Gastrocnemius medialis (tissue), 4 donors: ENCODE measurements at regions not wholly inside any gene's neighbourhood (a gene's known extent, or its start where the extent isn't known, plus 50 kb on each side); places are given as distances from the start of the nearest gene placed in this dataset.
"Not testable (repeated sequence)": the region's sequence is repeated elsewhere in the genome, so short reads cannot be mapped to it uniquely, and the experiment has no call there.

Experiments used
- ATAC-seq, 2 donors: fragments of 150-250 bp; one replicate each; pipeline ENCODE4 v1.9.1; 2016
- DNase-seq, 2 donors: peaks; one replicate each; pipeline ENCODE4 v3.0.0-alpha.2; 2019
- H3K27ac ChIP-seq, 4 donors: fragments of 200-600 bp; sonication (generic); 1 replicate in 1 of 4; 2 replicates in 3 of 4; pipeline ENCODE4 v1.5.1; 2016 to 2018; ENCODE audit warnings: mild to moderate bottlenecking in 2 of 4, moderate library complexity in 1 of 4
- H3K27me3 ChIP-seq, 3 donors: fragments of 200-600 bp; sonication (generic) in 2 of 3; 1 replicate in 1 of 3; 2 replicates in 2 of 3; pipeline versions ENCODE4 v1.5.1 to v1.6.0; 2016 to 2019; ENCODE audit warnings: mild to moderate bottlenecking in 1 of 3, moderate library complexity in 1 of 3
- H3K36me3 ChIP-seq, 2 donors: fragments of 200-600 bp; sonication (generic) in 1 of 2; one replicate each; pipeline ENCODE4 v1.5.1; 2017 to 2018
- H3K4me1 ChIP-seq, 2 donors: fragments of 200-600 bp; sonication (generic) in 1 of 2; one replicate each; pipeline ENCODE4 v1.5.1; 2016 to 2017; ENCODE audit warnings: mild to moderate bottlenecking in 2 of 2
- H3K4me3 ChIP-seq, 4 donors: fragments of 200-600 bp; sonication (generic) in 3 of 4; 1 replicate in 1 of 4; 2 replicates in 3 of 4; pipeline ENCODE4 v1.5.1; 2016 to 2019; ENCODE audit warnings: mild to moderate bottlenecking in 2 of 4
- H3K9me3 ChIP-seq, 3 donors: fragments of 200-600 bp; sonication (generic) in 2 of 3; 1 replicate in 1 of 3; 2 replicates in 2 of 3; pipeline ENCODE4 v1.5.1; 2016 to 2019
- CTCF ChIP-seq, 5 experiments: fragments of 450-650 bp in 3 of 5; fragments of 200-600 bp in 2 of 5; sonication (generic) in 2 of 5; IDR thresholded peaks in 4 of 5; conservative IDR thresholded peaks in 1 of 5; 1 replicate in 4 of 5; 2 replicates in 1 of 5; pipeline ENCODE4 v1.5.1; 2016 to 2019; ENCODE audit warnings: antibody characterized with exemption in 5 of 5, mild to moderate bottlenecking in 3 of 5, moderate library complexity in 3 of 5
- POLR2A ChIP-seq, 2 donors: fragments of 450-650 bp; IDR thresholded peaks; one replicate each; pipeline ENCODE4 v1.6.1; 2017; ENCODE audit warnings: antibody characterized with exemption in 2 of 2, mild to moderate bottlenecking in 2 of 2, moderate library complexity in 2 of 2
- in situ Hi-C, 4 donors: fragments of 200-750 bp; cut with MboI; loops; one replicate each; pipeline versions ENCODE4 v1.15.0 to v1.8.0; 2017; ENCODE audit warnings: low sequenced_read_pairs in 4 of 4
- intact Hi-C: fragments of 100-400 bp; cut with DNase I; formaldehyde crosslinking; loops from one replicate; pipeline ENCODE4 v1.15.1; 2023; ENCODE audit warnings: low total_unique reads

- Histone ChIP-seq H3K36me3 (no peaks in the 10 kb centered on the region), H3K9me3 (no peaks in the 10 kb centered on the region), H3K27me3 (no peaks in the 10 kb centered on the region), H3K4me3 (no peak overlapping the region), H3K27ac (peak overlapping the region; percentile 7 to 62 (median 59)), H3K4me1 (peaks cover 29 to 38% of the 10 kb centered on the region in 2 donors)
- TF ChIP-seq POLR2A (IDR thresholded peaks at IDR 0.05) (no peak), CTCF (IDR thresholded peaks at IDR 0.05 in 4 of 5, conservative IDR thresholded peaks at IDR 0.05 in 1 of 5) (no peak)
- intact Hi-C loops = loop anchor here (10.0 kb wide), 1 partner anchor 61 kb away; no protein-coding TSS in a partner anchor
- in situ Hi-C loops = loop anchor here (5.0 kb wide), 2 partner anchors 143 to 148 kb away; no protein-coding TSS in a partner anchor
- DNase-seq (peak in 1 of 2 donors; percentile 41), ATAC-seq (peak in 1 of 2 donors; percentile 40)
Observed at GRCh38 chr2:105515581-105516415, 116.9 kb upstream of the FHL2 start.

GRCh38 chr2:105514576-105514975 lies 115.7 kb upstream of the FHL2 start:
- no peak for DNase-seq
- peak in 1 of 2 donors; percentile 46 for ATAC-seq
- Histone ChIP-seq H3K4me3 (no peak overlapping the region), H3K27me3 (no peaks in the 10 kb centered on the region), H3K27ac (peak overlapping the region; percentile 7 to 62 (median 59)), H3K9me3 (no peaks in the 10 kb centered on the region), H3K4me1 (peaks cover 30 to 39% of the 10 kb centered on the region in 2 donors), H3K36me3 (no peaks in the 10 kb centered on the region)
- TF ChIP-seq POLR2A (IDR thresholded peaks at IDR 0.05) (no peak), CTCF (IDR thresholded peaks at IDR 0.05 in 4 of 5, conservative IDR thresholded peaks at IDR 0.05 in 1 of 5) (no peak)
- in situ Hi-C loops (no loop called here), intact Hi-C loops (loop anchor here (10.0 kb wide), 1 partner anchor 60 kb away; no protein-coding TSS in a partner anchor)

DNA sequence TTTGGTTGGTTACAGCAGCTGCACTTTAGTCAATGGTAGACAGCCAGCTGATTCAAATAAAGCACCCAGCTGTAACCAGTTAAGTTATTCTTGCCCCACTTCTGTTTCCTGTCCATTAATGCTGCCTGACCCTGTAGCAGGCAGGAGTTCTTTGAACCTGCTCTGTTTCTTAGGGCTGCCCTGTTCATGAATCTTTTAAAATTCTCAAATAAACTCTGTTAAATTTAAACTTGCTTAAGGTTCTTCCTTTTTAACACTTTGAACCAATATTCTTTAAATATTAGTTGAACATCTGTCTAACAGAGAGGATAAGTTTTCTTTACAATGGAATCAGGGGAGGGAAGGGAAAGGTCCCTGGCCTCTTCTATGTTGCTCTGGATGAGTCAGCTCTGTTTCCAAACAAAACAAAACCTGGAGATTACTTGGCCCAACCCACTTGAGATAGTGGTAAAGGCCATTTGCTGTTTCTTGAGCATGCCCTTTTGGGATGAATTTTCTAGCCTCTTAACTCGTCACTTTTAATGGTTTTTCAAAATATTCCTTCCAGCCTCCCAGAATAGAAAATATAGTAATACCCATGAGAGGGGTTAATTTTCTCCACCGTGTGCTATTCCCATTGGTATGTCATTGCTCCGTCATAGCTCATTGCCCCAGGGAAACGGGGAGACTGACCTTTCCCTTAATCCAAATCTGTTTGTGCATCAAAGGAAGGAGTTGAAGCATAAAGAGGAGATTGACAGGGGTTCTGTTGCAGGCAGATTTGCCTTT lies 112.1 kb upstream of the FHL2 start:
- intact Hi-C loops = loop anchor here (10.0 kb wide), 1 partner anchor 56 kb away; no protein-coding TSS in a partner anchor
- H3K27me3 ChIP-seq = no peaks in the 10 kb centered on the region
- H3K9me3 ChIP-seq = no peaks in the 10 kb centered on the region
- in situ Hi-C loops = no loop called here
- H3K27ac ChIP-seq = peak overlapping the region; percentile 46 to 60 (median 54)
- ATAC-seq (peak; percentile 35 to 76), DNase-seq (no peak)
- no peaks in the 10 kb centered on the region for H3K36me3 ChIP-seq
- TF ChIP-seq POLR2A (IDR thresholded peaks at IDR 0.05) (no peak), CTCF (IDR thresholded peaks at IDR 0.05 in 4 of 5, conservative IDR thresholded peaks at IDR 0.05 in 1 of 5) (no peak)
- peaks cover 18 to 19% of the 10 kb centered on the region in 2 donors for H3K4me1 ChIP-seq
- no peak overlapping the region for H3K4me3 ChIP-seq

DNA sequence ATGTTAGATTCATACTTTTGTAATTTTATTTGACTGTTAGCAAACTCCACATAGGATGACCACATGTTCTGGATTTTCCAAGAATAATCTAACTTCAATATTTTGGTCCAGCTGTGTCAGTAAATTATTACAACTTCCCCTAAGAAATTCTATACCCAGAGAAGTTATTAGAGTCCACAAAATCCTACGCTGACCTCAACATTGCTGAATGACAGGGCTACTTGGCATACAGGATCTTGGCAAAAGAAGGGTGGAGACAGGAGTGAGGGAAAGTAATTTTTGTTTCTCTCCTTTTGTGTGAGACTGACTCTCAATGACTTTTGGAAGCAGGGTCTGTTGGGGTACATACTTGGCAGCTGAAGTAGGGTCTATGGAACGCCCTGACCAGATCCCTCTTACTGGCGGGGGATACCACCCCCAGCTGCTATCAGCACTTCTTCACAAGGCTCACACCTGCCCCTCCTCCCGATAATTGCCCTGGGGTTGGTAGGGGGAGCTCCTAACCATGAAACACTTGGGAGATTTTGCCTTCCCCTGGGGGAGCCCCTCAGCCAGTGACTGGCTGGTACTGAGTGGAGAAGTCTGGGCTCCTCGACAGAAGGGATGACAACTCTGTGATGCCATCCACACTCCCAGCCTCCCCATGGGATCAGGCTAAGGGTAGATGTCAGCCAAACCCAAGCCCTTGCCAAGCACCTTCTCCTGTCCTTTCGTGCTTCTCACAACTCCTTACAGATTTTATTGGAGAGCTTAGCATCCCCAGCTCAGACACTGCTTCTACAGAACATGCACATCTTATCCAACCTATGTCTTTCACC lies 110.6 kb upstream of the FHL2 start:
- ATAC-seq (no peak), DNase-seq (no peak)
- Histone ChIP-seq H3K4me1 (peaks cover 9 to 19% of the 10 kb centered on the region in 2 donors), H3K4me3 (no peak overlapping the region), H3K27me3 (no peaks in the 10 kb centered on the region), H3K36me3 (no peaks in the 10 kb centered on the region), H3K9me3 (no peaks in the 10 kb centered on the region), H3K27ac (peak overlapping the region in 3 of 4 donors; percentile 26 to 38 (median 36))
- TF ChIP-seq POLR2A (IDR thresholded peaks at IDR 0.05) (no peak), CTCF (IDR thresholded peaks at IDR 0.05 in 4 of 5, conservative IDR thresholded peaks at IDR 0.05 in 1 of 5) (no peak)
- in situ Hi-C loops = no loop called here
- intact Hi-C loops = loop anchor here (10.0 kb wide), 1 partner anchor 55 kb away; no protein-coding TSS in a partner anchor

- H3K36me3 ChIP-seq, H3K27me3 ChIP-seq, in situ Hi-C loops, H3K27ac ChIP-seq, intact Hi-C loops, H3K4me3 ChIP-seq, H3K9me3 ChIP-seq, DNase-seq, ATAC-seq: not testable (repeated sequence)
- H3K4me1 ChIP-seq = peaks cover 16 to 18% of the 10 kb centered on the region in 2 donors
Observed at GRCh38 chr2:105506860-105507259, 108.0 kb upstream of the FHL2 start.
